AG10803 (cell line): ENCODE measurements at regions not wholly inside any gene's neighbourhood (a gene's known extent, or its start where the extent isn't known, plus 50 kb on each side); places are given as distances from the start of the nearest gene placed in this dataset.

ENCODE experiments used
- DNase-seq: peaks from one replicate; pipeline ENCODE4 v3.0.0; 2010; ENCODE audit warnings: low read depth
- H3K4me3 ChIP-seq: 2 replicates; pipeline ENCODE4 v1.5.1; 2011; ENCODE audit warnings: mild to moderate bottlenecking, low read length, control low read depth
- TF ChIP-seq, protein P1 (sequence below): conservative IDR thresholded peaks from 2 replicates; pipeline ENCODE4 v1.5.1; 2011; ENCODE audit warnings: mild to moderate bottlenecking, low read length, control low read depth, inconsistent platforms

DNA sequence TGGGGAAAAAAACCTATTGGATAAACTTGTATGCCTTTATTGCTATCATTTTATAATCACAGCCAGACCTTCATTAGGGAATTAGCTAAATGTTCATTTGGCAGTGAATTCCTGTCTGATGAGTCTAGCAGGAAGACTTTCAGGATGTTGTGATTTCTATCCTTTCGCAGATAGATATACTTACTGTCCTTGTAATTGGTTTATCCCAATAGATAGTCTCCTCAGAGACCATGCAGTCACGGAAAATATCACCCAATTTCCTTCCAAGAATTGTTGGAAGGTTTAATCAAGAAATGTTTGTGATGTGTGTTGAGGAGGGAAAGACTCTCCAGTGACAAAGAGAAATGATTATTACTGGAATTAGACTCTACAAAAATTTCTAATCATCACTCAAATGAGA, 1937.9 kb upstream of the WWC1 start:
- H3K4me3 ChIP-seq = no peak overlapping the region
- no peak for DNase-seq
- TF ChIP-seq, protein P1, sequence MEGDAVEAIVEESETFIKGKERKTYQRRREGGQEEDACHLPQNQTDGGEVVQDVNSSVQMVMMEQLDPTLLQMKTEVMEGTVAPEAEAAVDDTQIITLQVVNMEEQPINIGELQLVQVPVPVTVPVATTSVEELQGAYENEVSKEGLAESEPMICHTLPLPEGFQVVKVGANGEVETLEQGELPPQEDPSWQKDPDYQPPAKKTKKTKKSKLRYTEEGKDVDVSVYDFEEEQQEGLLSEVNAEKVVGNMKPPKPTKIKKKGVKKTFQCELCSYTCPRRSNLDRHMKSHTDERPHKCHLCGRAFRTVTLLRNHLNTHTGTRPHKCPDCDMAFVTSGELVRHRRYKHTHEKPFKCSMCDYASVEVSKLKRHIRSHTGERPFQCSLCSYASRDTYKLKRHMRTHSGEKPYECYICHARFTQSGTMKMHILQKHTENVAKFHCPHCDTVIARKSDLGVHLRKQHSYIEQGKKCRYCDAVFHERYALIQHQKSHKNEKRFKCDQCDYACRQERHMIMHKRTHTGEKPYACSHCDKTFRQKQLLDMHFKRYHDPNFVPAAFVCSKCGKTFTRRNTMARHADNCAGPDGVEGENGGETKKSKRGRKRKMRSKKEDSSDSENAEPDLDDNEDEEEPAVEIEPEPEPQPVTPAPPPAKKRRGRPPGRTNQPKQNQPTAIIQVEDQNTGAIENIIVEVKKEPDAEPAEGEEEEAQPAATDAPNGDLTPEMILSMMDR = no peak

DNA sequence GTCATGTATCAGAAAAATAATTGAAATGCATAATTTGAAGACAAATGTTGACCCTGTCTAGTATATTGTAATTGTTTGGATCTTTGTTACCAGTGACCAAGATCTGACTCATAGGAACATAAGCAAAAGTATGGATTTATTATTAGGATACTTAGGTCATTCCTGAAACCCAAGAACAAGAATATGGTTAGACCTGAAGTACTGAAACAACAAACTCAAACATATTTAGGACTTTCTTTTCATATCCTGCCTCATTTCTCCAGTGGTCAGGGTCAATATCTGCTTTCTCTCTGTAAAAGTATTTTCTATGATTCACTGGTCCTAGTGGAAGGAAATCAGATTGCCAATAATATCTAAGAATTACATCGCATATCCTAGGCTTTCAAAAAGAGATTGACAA, 1937.1 kb upstream of the WWC1 start:
- DNase-seq = no peak
- TF ChIP-seq, protein P1 = no peak
- no peak overlapping the region for H3K4me3 ChIP-seq

DNA sequence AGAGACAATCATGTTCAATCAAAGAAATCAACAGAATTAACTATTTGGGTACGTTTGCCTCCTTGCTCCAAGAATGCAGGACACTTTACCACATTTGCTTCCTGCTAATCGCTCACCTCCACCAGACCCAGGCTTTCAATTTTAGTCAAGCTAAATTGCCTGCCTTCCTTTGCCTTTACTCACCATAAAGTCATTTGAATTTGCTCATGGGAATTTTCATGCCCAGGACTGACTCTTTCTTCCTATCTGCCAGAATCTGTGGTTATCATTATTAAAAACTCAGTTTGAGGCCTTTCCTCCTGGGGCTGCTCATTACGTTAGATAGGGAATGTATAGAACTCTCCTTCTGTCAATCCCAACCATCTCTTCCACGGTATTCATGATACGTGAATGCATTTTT, 1935.3 kb upstream of the WWC1 start:
- no peak for DNase-seq
- no peak overlapping the region for H3K4me3 ChIP-seq
- TF ChIP-seq, protein P1 = no peak

DNA sequence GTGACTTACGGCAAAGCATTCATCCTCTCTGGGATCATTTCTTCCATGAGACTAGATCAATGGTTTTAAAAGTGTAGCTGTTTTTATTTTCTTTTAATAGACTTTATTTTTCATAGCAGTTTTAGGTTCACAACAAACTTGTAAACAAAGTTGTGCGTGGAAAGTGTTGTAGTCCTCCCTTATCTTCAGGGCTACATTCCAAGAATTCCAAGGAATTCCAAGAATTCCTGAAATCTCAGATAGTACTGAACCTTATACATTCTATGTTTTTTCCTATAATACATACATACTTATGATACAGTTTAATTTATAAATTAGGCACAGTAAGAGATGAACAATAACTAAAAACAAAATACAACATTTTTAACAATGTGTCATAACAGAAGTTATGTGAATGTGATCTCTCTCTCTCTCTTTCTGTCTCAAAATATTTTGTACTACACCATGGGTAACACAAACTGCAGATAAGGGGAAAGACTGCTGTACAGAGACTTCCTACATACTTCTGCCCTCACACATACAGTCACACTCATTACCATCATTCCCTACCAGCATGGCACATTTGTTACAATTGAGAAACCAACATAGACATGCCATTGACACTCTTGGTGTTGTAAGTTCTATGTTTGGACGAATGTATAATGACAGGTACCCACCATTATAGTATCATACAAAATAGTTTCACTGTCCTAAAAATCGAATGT, 1933.2 kb upstream of the WWC1 start:
- TF ChIP-seq, protein P1 = no peak
- H3K4me3 ChIP-seq = no peak overlapping the region
- DNase-seq = no peak

DNA sequence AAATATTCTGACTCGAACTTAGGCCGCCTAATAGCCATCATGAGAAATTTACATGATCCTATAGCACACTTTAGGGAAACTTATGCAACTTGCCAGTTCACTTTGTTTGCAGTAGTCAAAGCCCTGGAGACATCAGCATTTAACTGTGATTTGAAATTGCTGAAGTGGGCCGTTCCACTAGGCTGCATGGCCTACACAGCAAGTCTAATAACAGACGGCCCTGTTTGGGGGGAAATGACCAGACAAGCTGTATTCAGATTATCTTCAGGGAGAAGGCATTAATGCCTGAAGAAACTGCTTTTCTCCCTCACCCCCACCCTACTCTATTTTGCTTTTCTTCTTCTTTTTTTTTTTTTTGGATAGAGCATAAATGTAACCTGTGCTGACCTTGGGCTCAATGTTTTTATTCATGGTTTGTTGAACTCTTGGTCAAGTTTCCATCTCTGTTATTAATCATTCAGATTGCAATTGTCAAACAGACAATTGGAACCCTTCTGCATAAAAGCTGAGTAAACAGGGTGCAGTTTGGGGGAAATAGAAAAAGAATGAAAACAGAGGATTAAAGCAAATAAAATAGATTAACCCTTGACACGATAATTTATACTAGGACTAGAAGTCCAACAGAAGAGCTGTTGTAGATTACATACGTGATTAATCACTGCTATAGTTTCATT, 1928.2 kb upstream of the WWC1 start:
- no peak overlapping the region for H3K4me3 ChIP-seq
- no peak for DNase-seq
- TF ChIP-seq, protein P1 = no peak

DNA sequence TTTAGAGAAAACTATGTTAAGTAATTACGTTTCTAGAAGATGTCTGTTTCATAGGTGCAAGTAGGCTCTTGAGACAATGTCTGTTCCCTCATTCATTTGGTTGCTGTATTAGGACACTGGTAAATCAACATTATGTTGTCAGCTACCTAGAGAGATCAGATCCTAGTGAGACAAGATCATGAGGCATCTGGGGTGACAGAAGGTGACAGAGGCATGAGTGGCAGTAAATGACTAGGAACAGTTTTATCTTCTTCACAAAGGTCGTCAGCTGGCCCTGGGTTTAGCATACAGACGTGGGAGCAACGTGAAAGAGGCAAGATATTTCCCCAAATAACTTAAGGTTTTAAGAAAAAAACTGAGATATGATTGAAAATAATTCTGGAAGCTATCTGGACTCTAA, 1926.3 kb upstream of the WWC1 start:
- no peak for DNase-seq
- TF ChIP-seq, protein P1 = no peak

DNA sequence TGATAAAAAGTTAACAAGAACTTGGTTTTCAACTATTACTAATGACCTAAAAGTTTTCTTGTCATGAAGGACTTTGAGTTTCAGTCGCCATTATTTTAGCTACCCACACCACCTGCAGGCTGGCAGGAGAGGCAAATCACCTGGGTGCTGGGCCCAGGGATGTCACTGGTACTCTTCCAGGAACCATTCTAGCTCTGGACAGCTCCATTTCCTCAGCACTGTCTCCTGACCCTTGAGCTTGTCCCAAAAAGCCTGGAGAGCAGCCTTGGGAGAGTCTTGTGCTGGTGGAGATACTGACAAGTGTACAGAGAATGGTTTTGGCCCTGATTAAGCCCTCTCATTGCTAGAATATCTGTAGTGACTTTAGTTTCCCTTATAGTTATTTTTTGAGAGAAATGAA, 1924.1 kb upstream of the WWC1 start:
- TF ChIP-seq, protein P1 = no peak
- no peak overlapping the region for H3K4me3 ChIP-seq
- DNase-seq = no peak

More for the DNA sequence above, 1926.3 kb upstream of the WWC1 start:
- no peak overlapping the region for H3K4me3 ChIP-seq
